ENCODE measurements at regions not wholly inside any gene's neighbourhood (a gene's known extent, or its start where the extent isn't known, plus 50 kb on each side); places are given as distances from the start of the nearest gene placed in this dataset.
A peak's percentile ranks its signal among the peaks of the same experiment; 100 is the strongest.

DNA sequence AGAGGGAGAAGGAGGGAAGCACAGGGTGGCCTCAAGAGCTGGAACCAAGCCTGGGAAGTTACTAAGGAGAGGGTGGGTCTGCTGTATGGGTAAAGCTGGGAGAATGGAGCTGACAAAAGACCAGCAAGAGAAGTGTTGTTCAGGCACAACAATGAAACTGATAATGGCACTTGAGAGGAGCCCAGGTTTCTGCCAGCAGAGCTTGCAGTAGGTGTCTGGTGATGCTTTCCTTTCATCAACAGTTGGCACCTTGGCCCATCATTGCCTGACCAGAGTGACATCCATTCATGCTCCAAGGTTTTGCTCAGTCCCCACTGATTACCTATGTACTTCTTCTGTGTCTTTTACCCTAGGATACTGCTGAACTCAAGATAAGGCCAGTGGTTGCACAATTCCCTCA lies 92.9 kb upstream of the CXCR4 start:
- no peak for DNase-seq

GRCh38 chr2:136210455-136210805 lies 92.5 kb upstream of the CXCR4 start:
- DNase-seq, result no peak

DNA sequence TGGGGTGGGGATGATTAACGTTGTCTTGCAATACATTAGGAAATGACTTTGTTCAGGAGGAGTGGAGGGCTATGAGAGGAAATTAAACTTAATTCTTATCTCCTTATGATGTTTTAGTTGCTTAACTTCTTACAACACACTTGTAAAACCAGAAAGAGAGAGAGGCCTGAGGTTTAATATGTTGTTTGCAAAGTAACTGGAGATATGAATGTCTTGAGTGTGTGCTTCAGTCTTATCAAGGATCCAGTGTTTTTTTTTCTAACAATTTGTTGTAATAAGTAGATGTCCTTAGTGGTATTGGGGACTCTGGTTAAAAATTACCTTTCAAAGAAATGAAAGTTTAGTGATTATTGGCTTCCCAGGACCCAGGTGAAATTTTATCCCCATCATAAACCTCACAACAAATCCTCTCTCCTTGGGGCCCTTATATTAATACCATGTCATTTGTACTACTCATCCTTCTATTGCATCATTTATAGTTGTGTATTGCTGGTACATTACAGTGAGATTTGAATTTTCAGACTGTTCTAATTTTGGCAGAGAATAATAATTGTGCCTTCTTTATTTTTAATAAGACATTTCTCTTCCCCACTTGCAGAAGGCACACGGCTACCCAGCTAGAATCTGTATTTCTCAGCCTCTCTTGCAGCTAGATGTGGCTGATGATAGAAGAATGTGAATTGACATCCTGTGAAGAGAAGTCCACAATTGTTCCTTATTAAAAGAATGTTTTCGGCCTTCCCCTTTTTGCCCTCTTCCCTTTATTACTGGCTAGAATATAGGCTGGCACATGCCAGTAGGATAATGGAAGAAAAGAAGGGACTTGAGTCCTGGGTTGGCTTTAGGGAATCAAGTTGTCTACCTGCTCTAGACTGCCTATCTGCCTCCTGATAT lies 91.9 kb upstream of the CXCR4 start:
- DNase-seq, result no peak

GRCh38 chr2:136208682-136209420 lies 90.9 kb upstream of the CXCR4 start:
- DNase-seq, result no peak

DNA sequence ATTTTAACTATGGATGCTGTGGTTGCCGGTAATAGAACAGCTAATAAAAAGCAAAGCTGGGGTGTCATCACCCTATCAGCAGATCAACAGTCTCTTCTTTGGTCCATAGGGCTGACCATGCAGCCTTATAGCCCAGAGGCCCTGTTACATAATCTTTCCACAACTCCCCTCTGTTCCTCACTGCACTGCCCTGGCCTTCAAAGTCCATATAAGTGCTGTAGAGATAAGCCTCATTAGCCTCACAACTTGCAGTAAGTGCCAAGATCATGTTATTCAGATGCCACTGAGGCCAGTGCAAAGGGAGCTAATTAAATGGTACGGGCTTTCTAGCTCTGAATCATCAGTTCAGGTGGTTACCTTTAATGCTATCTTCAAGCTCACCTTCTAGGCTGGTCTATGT lies 89.7 kb upstream of the CXCR4 start:
- no peak for DNase-seq

DNA sequence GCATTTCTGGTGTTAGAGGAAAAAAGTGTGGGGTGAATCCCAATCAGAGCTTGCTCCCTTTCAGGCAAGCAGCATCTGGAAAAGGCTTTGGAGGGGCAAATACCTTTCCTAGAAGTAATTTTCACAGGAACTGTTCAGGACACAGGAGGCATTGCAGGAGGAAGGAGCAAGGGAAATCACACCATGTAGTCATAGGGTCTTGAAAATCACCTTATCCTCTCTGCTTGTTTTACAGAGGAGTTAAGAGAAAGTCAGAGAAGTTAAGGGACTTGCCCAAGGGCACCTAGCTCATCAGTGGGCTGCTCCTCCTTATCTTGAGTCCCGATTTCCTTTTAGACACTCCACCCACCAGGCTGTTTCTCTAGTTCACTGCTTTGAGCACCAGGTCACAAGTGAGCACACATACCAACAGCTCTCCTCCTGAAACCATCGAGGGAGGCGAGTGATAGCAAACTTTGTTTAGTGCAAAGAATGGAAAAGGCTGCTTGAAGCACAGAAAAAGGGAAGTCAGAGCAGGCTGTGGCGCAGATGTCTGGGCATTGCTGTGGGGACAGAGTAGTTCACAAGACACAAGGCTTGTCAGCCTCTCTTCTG lies 89.2 kb upstream of the CXCR4 start:
- peak; percentile 7 for DNase-seq

DNA sequence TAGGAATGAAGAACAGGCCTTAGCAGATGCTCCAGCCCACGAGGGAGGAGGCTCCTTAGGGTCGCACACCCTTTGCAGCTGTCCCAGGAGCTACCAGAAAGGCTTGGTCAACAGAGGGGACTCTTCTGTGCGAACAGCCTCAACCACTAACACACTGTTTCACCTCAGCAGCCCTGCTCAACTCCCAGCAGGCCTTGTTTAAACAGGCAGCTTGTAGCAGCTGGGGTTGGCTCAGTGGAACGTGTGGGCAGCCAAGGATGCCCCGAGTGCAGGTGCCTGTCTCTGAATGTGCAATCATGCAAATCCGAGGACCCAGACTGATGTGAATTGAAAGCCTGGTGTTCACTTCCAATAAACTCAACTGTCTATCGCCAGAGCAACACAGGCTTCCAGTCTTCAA lies 88.7 kb upstream of the CXCR4 start:
- no peak for DNase-seq

- DNase-seq, result no peak
These were observed 87.7 kb upstream of the CXCR4 start for GRCh38 chr2:136205615-136206014.

GRCh38 chr2:136204971-136205370 lies 87.0 kb upstream of the CXCR4 start:
- no peak for DNase-seq

- DNase-seq, result no peak
These were observed 77.3 kb upstream of the CXCR4 start for GRCh38 chr2:136195226-136195625.

GRCh38 chr2:136191041-136191440 lies 73.1 kb upstream of the CXCR4 start:
- no peak for DNase-seq

GRCh38 chr2:136189221-136189782 lies 71.4 kb upstream of the CXCR4 start:
- no peak for DNase-seq

GRCh38 chr2:136188086-136188485 lies 70.1 kb upstream of the CXCR4 start:
- no peak for DNase-seq

DNA sequence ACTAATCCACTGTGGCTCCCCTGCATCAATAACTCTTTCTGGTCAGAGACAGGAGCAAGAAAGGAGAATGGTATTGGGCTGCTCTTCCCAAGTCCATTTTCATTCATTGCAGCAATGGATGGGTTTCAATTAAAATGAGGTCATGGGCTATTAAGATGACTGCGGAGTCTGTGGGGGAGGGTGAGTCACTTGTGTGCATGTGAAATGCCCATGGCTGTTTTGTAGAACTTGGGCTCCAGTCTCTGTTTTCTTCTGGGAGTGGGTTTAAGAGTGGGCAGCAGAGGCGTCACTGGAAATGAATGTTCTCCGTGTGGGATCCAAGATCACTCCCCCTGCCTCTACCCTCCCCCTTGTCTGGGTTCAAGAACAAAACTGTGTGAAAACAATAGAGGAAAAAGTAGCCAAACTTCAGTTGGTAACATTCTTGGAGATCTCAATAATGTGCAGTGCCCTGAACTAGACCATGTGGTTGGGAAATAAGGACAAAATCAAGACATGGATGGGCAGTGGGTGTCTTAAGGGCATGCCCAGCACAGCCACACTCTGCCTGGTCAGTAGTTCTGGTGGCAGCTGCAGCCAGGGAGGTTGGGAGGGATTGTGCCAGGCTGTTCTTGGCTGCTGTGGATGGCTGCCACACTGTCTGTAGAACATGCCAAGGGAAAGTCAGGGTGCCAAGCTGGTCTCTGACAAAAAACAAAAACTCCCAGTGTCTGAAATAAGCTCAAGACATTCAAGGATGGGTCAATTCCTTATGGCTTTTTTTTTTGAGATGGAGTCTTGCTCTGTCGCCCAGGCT lies 68.2 kb upstream of the CXCR4 start:
- no peak for DNase-seq

- DNase-seq, result no peak
These were observed 65.1 kb upstream of the CXCR4 start for GRCh38 chr2:136183097-136183496.

- no peak for DNase-seq
These were observed 64.4 kb upstream of the CXCR4 start for GRCh38 chr2:136182315-136182714.

GRCh38 chr2:136179602-136179975 lies 61.6 kb upstream of the CXCR4 start:
- no peak for DNase-seq

DNA sequence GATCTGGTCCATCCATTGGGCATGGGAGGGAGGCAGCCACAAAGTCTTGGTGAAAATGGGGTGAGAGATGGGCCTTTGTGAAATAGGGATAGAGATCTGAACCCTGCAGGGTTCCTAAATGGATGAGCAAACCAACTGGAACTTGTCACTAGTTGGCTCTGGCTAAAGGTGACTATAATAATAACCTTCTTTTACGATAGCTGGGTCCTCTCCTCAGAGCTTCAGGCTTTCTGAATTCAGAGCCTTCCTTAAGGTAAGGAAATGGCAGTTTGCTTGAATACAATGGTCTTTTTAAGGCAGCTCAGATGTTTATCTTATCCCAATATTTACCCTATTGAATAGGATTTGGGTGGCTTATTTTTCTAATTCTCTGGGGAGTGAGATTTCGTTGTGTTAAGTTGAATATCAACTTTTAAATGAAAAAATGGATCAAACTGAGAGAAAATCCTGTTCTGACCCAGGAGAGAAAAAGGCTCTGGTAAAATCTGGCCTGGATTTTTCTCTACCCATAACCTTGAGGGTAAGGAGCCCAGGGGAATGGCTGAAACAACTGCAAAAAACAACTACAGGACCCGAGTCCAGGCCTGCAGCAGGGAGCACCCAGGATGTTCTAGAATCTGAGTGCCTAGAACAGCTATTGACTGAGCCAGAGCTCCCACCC lies 61.1 kb upstream of the CXCR4 start:
- DNase-seq, result no peak

GRCh38 chr2:136175868-136176267 lies 57.9 kb upstream of the CXCR4 start:
- no peak for DNase-seq

GRCh38 chr2:136175466-136175865 lies 57.5 kb upstream of the CXCR4 start:
- no peak for DNase-seq

DNA sequence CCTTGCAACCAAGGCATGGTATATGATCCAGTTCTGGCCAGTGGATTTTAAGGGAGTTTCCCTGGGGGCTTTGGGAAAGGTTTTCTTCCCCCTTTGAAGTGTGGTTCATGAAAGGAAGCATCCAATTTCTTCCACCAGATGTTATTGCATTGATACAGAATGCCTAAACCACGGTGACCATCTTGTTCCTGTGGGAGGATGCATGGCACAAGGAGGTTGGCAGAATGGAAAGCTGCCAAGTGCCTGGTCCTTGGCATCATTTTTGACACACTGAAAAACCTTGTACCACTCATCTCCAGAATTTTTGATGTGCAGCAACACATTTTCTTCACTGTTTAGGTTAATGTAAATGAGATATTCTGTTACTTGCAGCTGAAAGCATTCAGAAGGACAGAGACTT lies 55.2 kb upstream of the CXCR4 start:
- DNase-seq, result no peak

DNA sequence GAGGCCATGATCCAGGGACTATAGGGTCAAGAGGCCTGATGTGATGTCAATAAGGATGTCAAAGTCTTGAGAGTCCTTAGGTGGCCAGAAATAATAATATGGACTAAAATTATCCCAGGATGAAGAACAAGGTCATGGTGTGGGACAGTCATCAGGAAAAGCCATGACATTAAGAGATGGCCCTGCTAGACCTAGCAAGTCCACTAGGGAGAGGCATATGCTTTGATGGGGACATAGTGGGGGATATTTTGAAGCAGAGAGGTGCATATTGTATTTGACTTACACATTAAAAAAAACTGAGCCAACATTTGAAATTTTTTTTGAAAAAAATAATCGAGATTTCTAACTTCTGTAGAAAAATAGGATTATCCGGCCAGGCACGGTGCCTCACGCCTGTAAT lies 53.3 kb upstream of the CXCR4 start:
- no peak for DNase-seq

Measured in RPMI8226 (cell line).